Hepatocyte (in vitro differentiated cells): ENCODE measurements at regions not wholly inside any gene's neighbourhood (a gene's known extent, or its start where the extent isn't known, plus 50 kb on each side); places are given as distances from the start of the nearest gene placed in this dataset.

Experiments
- CTCF ChIP-seq: fragments of 200-600 bp; sonication (generic); IDR thresholded peaks from 2 replicates; pipeline ENCODE4 v1.5.1; 2016; ENCODE audit warnings: antibody characterized with exemption, mild to moderate bottlenecking; ENCODE audit not compliant: poor library complexity
- EZH2 ChIP-seq: fragments of 200-600 bp; sonication (generic); IDR thresholded peaks from 2 replicates; pipeline ENCODE4 v1.6.1; 2016; ENCODE audit warnings: antibody characterized with exemption, mild to moderate bottlenecking, borderline replicate concordance

GRCh38 chr21:35926003-35926740 is 134.2 kb downstream of the SETD4 start:
- TF ChIP-seq CTCF (no peak), EZH2 (no peak)
